Bronchial epithelial cell (primary cell): ENCODE measurements at regions not wholly inside any gene's neighbourhood (a gene's known extent, or its start where the extent isn't known, plus 50 kb on each side); places are given as distances from the start of the nearest gene placed in this dataset.

Experiments
- DNase-seq: peaks from one replicate; pipeline ENCODE4 v3.0.0-alpha.2; 2010; ENCODE audit warnings: low read depth
- FAIRE-seq: peaks from 2 replicates; lab custom pipeline; 2011; peaks lifted over from hg19 to GRCh38; lab: Jason Lieb, UNC
- H3K27me3 ChIP-seq: 2 replicates; pipeline ENCODE4 v1.5.1; 2011; ENCODE audit warnings: low read length; ENCODE audit not compliant: control insufficient read depth, insufficient read depth
- H3K36me3 ChIP-seq: 2 replicates; pipeline ENCODE4 v1.5.1; 2011; ENCODE audit warnings: low read length; ENCODE audit not compliant: control insufficient read depth, insufficient read depth
- H3K4me3 ChIP-seq: 2 replicates; pipeline ENCODE4 v1.5.1; 2011; ENCODE audit warnings: mild to moderate bottlenecking, low read depth, low read length, control low read depth
- TF ChIP-seq, protein P1 (sequence below): IDR thresholded peaks from 2 replicates; pipeline ENCODE4 v1.5.1; 2011; ENCODE audit warnings: mild to moderate bottlenecking, moderate library complexity, low read length, control low read depth, inconsistent platforms; ENCODE audit not compliant: insufficient read depth, severe bottlenecking

DNA sequence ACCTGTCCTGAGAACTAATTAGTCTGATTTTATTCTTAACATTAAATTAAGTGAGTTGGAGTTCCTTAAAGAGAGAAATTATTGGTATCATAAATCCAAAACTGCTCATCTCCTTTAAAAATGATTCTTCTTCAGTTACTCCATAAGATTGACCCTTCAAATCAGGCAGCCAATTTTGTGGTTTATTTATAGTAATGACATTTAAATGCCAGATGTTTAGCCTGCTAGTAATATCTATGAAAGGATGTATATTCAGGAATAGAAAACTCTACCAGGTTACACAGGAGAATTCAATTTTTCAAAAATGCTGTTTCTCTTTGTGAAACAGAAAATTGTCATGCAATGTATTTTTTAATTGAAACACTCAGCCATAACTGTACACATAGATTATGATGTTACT is 457.8 kb upstream of the ROBO2 start:
- Histone ChIP-seq H3K4me3 (no peak overlapping the region), H3K36me3 (no peaks in the 10 kb centered on the region), H3K27me3 (no peaks in the 10 kb centered on the region)
- no peak for FAIRE-seq
- DNase-seq: no peak
- TF ChIP-seq, protein P1, sequence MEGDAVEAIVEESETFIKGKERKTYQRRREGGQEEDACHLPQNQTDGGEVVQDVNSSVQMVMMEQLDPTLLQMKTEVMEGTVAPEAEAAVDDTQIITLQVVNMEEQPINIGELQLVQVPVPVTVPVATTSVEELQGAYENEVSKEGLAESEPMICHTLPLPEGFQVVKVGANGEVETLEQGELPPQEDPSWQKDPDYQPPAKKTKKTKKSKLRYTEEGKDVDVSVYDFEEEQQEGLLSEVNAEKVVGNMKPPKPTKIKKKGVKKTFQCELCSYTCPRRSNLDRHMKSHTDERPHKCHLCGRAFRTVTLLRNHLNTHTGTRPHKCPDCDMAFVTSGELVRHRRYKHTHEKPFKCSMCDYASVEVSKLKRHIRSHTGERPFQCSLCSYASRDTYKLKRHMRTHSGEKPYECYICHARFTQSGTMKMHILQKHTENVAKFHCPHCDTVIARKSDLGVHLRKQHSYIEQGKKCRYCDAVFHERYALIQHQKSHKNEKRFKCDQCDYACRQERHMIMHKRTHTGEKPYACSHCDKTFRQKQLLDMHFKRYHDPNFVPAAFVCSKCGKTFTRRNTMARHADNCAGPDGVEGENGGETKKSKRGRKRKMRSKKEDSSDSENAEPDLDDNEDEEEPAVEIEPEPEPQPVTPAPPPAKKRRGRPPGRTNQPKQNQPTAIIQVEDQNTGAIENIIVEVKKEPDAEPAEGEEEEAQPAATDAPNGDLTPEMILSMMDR: no peak

DNA sequence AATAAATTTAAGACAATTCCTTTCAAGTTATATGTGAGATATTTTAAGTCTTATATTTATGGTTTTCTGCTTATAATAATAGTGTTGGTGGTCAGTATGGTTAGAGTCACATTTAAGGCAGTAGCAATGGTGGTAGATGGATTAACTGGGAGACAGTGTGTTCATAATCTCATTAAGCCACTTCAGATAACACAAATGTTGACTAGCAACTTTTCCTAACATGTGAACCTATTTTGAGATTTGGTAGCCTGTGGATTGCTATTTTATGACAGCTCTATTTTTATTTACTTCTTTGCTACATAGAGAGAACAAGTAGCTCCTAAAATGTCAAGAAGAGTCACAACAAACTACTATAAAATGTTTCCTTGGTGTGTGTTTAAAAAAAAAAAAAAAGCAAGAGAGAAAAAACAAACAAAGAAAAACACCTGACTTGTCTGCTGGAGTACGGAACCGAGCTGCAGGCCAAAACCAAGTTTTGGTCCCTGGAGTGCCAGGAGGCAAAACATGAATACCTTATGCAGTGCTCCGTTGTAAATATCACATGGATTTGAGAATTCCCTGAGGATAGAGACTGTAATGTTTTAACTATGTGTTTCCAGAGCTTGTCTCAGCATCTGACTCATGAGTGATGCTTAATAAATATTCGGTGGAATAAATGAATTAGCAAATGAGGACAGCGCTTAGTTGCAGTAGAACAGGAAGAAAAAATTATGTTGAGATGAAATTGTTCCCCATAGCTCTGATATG is 457.1 kb upstream of the ROBO2 start:
- FAIRE-seq (no peak), DNase-seq (no peak)
- no peaks in the 10 kb centered on the region for H3K27me3 ChIP-seq
- TF ChIP-seq, protein P1: no peak
- no peaks in the 10 kb centered on the region for H3K36me3 ChIP-seq
- H3K4me3 ChIP-seq: no peak overlapping the region

DNA sequence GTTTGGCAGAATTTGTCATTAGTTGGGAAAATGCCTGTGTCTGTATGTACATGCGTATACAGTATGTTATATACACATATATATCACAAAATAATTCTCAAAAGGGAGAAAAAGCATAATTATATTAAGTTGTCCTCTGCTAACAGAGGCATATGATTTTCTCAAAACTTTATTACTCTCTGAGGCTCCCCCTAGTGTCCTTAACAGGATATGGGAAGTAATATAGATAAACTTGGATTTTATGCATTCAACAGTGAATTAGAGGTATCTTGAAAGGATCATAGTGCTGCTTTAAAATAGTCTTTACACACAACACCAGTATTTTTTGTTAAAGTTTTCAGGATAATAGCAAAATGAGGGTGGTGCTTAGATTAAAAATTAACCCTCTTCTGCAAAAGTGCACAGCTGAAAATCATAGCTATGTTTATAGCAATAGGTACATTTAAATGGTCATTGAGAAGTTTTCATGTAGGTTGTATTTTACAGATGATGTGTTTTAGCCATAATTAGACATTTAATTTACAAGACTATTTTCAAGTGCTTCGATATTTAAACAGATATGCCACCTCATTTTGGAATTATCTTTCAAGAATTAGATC is 454.0 kb upstream of the ROBO2 start:
- no peak overlapping the region for H3K4me3 ChIP-seq
- no peaks in the 10 kb centered on the region for H3K36me3 ChIP-seq
- no peak for FAIRE-seq
- peak; percentile 7 for DNase-seq
- no peaks in the 10 kb centered on the region for H3K27me3 ChIP-seq
- TF ChIP-seq, protein P1: peak; percentile 21

DNA sequence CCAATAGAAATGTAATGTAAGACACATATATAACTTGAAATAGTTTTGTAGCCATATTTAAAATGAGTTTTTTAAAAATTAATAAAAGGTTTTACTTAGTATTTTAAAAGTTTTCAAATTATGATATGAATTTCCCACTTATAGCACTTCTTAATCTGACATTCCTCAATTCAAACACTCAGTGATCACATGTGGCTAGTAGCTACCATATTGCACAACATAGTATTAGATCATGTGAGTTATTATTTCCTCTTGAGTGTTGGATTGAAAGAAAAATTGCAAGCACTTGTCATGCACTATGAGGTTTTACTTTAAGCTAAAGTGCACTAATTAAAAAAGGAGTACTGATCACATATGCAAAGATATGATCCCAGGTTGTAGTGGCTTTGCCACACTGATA is 453.4 kb upstream of the ROBO2 start:
- no peak overlapping the region for H3K4me3 ChIP-seq
- no peaks in the 10 kb centered on the region for H3K27me3 ChIP-seq
- FAIRE-seq (no peak), DNase-seq (peak; percentile 9)
- TF ChIP-seq, protein P1: no peak
- no peaks in the 10 kb centered on the region for H3K36me3 ChIP-seq

DNA sequence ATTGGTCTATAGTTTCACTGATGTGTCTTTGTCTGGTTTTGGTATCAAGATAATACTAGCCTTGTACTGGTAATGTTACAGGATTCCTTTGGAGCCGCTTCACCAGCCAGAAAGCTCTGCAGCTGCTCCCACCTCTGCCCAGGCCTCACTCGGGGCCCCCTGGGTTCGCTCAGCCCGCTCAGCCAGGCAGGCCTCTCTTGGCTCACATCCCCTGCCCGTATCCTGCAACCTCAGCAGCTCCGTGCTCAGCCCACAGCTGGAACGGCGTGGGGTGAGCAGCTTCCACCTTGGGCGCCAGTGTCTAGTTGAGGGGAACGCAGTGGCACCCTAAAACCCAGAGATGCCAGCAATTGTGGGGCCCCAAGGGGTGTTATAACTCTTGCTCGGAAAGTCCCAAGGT is 429.7 kb upstream of the ROBO2 start:
- Histone ChIP-seq H3K27me3 (no peaks in the 10 kb centered on the region), H3K36me3 (no peaks in the 10 kb centered on the region), H3K4me3 (no peak overlapping the region)
- FAIRE-seq (no peak), DNase-seq (no peak)
- TF ChIP-seq, protein P1: no peak
